HG03439 (cell line): ENCODE measurements at regions not wholly inside any gene's neighbourhood (a gene's known extent, or its start where the extent isn't known, plus 50 kb on each side); places are given as distances from the start of the nearest gene placed in this dataset.
"Not testable (repeated sequence)": the region's sequence is repeated elsewhere in the genome, so short reads cannot be mapped to it uniquely, and the experiment has no call there.

Experiments used
- ATAC-seq: cut with Tn5 transposase; IDR thresholded peaks from one replicate; pipeline ENCODE4 v1.9.1; 2021; ENCODE audit warnings: mild to moderate bottlenecking, moderate library complexity; ENCODE audit not compliant: unreplicated experiment

DNA sequence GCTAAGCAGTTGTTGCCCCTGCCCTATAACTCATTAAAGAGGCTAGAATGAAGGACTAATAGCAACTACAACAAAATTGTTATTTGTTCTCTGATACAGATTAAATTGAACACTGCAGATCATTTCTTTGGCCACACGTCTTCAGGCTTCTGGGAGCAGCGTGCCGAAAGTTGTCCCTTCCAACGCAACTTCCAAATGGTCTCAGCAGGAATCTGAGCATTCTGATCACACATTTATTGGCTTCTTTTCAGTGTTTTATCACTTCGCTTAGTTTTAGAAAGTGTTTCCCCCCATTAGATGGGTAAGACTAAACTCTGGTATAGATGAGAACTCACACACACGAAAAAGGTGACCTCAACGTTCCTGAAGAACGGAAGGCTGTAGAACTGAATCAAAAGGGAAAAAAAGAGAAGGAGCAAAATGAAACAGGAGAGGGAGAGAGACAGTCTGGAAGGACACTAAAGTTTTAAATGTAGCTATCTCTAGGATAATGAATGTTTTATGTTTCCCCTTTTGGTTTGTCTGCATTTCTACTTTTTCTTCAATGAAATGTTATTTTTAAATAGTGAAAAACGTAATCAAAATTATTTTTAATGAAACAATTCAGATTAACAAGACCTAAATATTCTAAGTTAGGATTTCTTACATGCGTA is 336.5 kb downstream of the RRAGC start:
- ATAC-seq = no peak

DNA sequence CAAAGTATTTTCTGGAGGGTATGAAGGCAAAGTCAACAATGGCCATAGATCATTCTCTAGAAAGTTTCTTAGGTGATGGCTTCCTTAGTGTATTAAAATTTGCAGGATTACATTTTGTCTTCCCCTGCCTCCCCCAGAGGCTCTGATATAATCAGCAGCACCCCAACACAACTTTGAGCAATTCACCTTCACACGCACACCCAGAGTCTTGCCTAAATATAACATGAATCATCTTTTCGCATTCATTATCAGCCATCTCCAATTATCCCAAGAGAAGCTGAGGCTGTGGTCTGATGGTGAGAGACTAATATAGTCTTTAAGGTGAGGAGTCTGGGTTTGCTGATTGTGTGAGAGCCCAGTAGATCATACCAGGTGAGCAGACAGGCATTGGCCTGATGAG is 343.0 kb downstream of the RRAGC start:
- ATAC-seq = no peak

DNA sequence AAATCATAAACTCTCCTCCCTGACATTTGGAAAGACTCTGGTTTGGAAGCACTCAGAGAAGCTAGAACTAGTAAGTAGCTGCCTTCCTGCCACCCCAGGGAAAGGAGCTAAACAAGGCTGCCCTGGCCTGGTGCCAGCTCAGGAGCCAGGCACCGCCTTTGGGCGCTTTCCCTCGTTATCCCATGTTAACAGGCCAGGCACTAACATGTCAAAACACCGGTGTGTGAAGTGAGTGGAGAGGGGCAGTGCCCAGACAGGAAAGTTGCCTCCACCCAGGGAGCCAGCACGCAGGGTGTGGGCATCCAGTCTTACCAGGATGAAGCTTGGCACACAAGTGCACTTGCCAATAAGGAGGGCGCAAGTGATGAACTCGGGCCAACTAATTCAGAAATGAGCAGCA is 346.8 kb downstream of the RRAGC start:
- ATAC-seq = no peak

DNA sequence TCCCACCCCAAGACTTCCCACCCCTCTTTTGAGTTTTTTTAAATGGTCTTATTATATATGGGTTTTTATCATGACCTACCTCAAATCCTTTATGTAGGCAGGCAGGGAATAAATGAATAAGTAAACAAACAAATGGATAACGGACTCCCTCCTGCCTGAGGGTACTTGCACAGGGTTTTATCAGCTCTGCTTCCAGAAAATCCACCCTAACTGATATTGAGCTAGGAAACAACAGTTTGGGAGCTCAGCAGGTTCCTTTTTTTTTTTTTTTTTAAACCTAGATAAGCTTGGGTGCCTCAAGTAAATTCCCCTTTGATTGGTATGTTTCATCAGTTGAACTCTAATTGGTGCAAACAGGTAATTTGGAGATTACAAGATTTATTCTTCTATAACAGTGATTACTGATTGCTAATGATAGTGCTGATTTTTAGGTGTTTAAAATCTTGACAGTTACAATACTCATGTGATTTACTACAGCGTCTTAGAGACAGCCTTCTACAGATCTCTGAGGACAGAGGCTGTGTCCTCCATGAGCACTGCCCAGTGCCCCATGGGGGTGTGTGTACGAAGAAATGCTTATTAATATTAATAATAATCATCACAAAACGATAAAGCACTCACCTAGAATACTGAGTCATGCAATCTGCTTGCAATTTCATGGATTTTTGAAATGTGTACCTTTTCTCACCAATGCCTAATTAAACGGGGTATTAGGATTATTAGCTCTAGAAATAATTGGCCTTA is 347.4 kb downstream of the RRAGC start:
- no peak for ATAC-seq

DNA sequence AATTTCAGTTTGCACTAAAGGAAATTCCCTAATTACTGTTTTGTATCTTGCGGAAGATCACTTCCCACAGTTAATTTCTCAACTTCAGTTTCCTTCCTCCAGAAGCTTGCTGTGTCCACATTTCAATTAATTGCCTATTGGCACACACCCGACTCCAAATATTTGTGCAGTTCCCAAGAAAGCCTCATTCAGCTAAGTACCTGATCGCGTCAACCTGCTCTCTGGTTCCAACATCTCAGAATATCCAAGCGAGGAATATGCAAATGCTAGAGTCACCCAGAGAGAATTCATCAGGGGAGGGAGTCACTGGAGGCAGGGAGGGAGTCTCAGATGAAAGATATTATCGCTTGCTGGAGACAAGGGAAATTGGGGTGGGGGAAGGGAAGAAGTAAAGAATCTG is 351.3 kb downstream of the RRAGC start:
- no peak for ATAC-seq

DNA sequence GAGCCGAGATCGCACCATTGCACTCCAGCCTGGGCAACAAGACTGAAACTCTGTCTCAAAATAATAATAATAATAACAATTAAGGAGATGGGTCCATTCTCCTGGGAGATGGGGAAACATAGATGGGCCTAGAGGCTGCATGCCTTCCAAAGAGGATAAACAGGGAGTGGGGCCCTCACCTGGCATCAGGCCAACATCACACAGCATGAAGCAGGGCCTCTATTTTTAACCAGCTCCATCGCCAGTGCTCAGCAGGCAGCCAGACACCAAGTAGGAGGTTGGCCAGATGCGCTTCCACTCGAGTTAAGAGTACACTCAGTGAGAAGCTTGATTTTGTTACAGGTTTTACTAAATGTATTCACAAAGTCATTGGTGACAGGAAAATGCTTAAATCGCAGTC is 352.0 kb downstream of the RRAGC start:
- ATAC-seq = no peak

DNA sequence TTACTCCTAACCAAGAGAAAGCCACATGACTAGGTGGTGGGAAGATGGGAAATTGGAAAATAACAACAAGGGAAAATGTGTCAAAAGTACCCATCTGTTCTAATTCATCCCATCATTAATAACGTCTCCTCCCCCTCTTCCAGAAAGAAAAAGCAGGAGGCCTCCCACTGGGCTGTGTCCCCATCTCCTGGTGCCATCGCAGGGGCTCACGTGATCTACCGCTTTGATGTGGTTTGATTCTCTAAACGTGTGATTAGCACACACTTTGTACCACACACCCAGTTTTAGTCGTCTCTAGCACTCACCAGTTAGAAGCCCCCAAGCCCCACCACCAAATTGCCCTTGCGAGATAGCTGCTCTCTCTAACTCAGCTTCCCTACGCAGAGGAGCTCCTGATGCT is 353.6 kb downstream of the RRAGC start:
- no peak for ATAC-seq

DNA sequence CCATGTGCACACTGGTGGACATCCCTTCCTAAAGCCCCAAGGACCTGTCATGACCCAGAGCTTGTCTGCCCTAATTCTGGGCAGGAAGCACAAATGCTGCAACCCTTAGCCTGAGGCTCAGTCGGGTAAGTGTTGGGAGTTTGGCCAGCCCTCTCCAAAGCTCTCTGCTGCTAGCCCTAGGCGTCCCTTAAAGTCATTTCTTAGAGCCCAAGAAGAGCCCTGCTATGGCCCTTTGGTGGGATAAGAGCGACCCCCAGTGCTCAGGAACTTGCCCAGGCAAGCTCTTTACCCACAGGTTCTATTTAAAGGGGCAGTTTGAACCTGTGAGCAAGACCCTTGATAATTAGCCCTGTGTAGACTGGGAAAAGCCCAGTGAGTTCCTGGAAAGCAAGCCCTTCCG is 356.8 kb downstream of the RRAGC start:
- no peak for ATAC-seq

DNA sequence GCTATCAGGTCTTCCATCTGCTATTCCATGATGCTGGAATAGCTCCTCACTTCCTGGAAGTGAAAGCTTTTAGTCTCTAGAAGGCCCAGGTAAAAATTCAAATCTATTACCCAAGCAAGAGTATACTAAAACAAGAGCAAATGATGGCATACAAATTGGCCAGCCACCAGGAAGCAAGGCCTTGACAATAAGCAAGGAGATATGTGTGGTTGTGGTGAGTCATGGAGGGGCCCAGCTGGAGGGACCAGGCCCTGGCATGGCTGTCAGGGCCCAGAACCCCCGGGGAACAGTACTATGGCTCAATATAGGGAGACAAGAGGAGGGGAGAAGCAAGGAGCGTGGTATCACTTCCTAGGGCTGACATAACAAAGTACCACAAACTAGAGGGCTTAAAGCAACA is 358.7 kb downstream of the RRAGC start:
- no peak for ATAC-seq

DNA sequence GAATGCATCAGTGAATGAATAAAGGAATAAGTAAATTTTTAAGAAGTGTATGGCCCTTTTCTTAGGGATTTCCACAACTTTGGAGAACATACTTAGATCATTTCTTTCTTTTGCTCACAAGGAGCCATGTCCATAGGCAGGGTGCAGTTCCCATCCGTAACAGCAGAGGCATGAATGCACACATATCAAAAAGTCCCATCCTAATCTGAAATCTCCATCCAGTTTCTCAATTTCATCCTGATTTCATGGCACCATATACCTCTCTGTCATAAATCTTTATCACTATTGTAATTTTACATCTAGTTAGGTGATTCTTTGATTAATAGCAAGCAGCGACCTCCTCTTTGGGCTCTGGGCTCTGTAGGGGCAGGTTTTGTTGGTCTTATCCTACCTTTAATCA is 359.2 kb downstream of the RRAGC start:
- no peak for ATAC-seq

DNA sequence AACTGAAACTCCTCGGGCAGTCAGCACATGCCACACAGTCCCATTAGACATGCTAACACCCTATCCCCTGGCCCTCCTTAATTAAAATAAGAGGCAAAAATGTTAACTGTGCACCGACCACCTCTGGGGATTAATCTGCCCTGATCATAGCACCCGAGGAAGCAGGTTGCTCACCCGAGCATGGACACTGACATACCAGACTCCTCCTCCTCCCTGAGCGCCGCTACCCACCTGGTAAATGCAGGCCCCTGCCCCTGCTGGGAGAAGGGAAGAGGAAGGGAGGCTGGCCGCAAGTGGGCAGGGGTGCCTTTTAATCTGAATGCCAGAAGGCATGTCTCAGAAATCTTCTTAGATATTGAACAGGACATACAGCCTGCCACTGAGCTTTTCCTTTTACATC is 360.9 kb downstream of the RRAGC start:
- ATAC-seq = no peak

DNA sequence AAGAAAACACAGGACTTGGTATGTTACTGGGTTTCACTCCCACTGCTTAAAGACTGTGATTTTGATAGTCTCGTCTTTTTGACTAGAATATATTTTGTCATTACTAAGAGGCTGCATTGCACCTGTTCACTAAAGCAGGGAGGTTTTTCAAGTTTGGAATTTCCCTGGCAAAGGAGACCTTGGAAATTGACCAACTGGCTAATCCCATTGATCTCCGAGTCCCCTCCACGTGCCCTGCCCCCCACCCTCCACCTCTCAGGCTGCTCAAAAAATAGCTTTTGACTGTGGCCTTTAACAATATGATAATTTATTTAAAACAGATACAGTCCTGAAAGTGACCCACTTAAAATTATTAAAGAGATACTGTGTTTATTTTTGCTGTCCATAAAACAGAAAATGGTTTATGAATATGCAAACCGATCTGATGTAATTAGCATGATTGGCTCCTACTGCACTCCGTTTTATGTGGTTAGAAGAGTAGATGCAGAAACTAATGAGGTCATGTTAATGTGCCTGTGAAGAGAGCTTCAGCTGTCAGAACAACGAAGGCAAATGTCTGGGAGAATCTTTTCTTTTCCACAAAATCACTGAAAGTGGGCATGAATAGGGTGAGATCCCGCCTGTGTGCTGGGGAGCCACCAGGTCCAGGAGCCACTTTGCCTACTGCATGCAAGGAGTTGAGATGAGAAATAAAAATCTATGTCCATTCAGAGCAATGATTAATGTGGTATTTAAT is 361.5 kb downstream of the RRAGC start:
- no peak for ATAC-seq

DNA sequence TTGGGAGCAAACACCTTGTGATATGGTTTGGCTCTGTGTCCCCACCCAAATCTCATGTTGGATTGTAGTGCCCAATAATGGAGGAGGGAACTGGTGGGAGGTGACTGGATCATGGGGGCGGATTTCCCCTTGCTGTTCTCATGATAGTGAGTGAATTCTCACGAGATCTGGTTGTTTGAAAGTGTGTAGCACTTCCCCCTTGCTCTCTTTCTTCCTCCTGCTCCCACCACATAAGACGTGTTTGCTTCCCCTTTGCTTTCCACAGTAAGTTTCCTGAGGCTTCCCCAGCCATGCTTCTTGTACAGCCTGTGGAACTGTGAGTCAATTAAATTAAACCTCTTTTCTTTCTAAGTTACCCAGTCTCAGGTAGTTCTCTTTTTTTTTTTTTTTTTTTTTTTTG is 366.3 kb downstream of the RRAGC start:
- not testable (repeated sequence) for ATAC-seq

DNA sequence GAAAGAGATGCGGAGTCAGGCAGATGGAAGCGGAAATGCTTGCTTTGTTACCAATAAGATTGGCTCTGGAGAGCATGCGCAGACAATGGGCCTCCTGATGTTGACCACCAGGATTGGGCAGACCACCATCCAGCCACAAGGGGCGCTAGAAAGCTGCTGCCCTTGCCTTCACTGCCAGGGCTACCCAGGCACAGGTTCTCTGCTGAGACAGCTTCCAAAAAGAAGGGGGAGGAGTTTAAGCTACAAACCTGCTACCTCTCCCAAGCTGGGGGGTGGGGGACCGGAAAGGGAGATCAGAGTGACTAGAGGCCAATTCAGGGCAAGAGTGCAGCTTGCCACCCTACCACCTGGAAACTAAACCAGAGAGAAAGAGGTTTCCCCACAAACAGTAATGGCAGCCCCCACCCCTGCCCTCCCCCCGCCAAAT is 369.7 kb downstream of the RRAGC start:
- no peak for ATAC-seq

DNA sequence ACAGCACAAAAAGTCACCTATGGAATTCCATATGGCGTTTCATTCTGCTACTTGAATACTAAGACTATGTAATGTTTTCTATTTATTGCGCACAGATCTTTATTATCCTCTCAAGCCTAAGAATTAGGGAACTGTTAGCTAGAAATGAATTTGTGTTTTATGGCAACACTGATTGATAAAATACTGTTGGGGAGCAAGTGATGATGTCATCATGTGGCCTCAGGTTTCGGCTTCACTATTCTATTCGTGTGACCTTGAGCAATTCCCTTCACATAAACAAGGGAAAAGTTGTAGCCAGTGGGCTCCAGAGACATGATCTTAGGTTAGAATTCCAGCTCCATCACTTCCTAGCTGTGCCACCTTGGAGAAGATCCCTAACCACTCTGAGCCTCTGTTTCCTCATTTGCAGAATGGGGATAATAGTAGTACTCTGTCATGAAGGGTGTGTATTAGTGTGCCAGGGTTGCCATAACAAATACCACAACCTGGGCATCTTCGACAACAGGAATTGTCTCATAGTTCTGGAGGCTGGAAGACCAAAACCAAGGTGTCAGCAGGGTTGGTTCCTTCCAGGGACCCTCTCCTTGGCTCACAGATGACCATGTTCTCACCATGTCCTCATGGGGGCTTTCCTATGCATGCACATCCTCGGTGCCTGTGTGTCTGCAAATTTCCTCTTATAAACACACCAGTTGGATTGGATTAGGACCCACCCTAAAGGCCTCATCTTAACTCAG is 371.2 kb downstream of the RRAGC start:
- no peak for ATAC-seq

DNA sequence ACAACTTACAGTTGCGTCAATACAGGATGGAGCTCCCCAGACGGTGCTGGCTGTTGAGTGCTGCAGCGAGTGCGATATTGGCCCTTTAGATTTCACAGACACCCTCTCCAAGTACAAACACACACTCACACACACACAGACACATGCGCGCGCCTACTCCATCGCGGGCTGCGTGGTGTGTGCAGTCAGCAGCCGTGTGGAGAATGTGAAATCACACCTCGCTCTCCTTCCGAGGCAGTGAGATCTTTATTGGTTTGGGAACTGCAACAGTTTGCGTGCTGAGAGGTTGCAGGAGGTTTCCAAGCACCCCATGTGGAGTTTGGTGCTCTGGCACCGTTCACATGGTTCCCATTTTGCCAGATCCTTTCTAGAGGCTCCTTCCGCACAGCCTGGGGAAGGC is 372.2 kb downstream of the RRAGC start:
- ATAC-seq = no peak

DNA sequence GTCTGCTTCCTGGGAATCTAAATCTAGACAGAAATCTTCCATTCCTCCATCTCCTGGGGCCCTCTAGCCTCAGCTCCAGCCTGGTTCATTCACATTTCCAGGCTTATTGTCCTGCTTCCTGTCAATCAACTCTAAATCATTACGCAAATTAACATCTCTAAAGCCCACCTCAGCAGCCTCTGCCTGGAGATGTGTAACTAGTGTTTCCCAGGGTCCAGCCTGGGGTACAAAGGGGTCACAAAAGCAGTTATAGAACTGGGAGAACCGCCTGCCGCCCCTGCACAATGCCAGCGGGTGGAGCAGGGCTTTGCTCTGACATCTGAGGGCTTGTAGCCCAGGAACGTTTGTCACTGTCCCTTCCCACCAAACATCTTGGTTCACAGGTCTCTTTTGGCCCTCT is 373.5 kb downstream of the RRAGC start:
- ATAC-seq = no peak

DNA sequence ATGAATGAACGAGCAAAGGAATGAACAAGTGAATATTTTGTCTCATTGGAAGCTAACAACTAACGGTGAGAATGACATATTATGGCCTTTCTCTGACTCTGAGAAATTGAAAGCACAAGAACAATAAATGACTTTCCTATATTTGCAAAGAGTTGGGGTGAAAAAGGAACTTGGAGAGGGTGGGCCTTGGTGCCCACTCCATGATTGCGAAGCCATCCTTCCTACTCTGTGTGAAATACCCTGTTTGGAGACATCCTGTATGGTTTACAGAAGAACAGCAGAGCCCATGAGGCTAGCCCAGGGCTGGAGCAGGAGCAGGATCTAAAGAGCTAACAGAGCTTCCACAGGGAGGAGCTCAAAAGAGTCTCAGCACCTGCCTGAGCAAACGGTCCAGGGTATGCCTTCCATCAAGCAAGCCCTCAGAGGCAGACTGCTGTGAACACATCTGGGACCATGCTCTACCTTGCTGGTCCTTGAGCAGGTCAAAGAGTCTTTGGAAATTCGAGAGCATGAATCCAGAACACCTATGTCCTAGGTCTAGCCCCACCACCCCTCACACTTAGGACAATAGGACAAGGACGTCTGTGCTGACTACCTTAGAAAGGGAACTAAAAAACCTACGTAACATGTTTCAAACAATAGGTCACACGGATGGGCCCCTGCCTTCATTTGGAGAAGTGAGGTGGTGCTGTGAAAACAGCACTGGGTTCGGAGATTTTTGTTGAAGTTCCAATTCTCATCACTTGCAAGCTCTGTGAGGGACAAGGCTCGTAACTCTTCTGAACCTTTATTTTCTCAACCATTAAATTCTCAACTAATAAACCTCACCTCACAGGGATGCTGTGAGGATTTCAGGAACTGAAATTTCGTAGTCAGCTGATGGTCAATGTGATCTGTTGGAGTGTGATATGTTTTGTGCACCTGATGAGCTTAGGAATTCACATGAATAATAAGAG is 377.4 kb downstream of the RRAGC start:
- no peak for ATAC-seq

DNA sequence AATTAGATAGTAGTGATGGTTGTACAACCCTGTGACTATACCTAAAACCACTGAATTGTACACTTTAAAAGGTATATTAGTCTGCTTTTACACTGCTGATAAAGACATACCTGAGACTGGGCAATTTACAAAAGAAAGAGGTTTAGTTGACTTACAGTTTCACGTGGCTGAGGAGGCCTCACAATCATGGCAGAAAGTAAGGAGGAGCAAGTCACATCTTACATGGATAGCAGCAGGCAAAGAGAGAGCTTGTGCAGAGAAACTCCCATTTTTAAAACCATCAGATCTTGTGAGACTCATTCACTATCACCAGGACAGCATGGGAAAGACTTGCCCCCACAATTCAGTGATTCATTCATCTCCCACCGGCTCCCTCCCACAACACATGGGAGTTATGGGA is 379.9 kb downstream of the RRAGC start:
- ATAC-seq = not testable (repeated sequence)

DNA sequence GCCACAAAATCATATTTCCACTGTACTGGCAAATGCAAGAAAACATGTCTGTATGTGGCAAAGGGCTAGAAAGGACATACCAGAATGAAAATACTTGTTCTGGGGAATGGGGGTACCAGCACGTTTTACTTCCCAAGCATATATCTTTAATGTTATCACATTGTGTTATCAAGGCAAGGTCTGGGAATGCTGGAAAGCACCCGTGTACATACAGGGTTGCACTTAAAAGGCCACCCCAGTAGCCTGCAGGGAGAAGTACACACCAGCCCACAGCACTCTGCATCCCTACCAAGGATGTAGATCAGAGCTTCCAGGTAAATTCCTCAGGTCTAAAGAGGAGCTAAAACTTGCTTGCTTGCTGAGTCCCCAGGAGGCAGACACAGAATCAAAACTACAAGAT is 381.8 kb downstream of the RRAGC start:
- no peak for ATAC-seq
